ENCODE measurements at regions not wholly inside any gene's neighbourhood (a gene's known extent, or its start where the extent isn't known, plus 50 kb on each side); places are given as distances from the start of the nearest gene placed in this dataset.

DNA sequence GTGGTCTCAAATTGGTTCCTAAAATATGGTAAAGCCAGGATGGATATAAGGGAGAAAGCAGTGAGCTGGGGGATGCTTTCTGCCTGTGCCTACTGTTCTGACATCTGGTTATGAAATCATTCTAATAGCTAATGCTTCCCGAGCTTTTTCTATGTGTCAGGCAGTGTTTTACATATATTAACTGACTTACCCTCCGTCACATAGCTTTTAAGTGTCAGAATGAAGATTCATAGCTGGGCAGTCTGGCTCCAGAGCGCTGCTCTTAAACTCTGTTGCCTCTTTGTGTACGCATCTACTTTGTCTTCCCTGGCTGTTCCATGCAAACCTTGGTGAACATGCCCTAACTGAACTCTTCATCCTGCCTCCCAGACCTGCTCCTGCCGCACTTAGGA, 195.7 kb downstream of the LPIN1 start:
- DNase-seq: no peak
- no peak for TF ChIP-seq CTCF (conservative IDR thresholded peaks at IDR 0.05)
- no peaks in the 10 kb centered on the region for H3K36me3 ChIP-seq (ENCODE audit: control insufficient read depth, insufficient read depth, low read length)
- Mint-ChIP-seq H3K4me3 (no peak overlapping the region), H3K4me1 (peaks cover 9% of the 10 kb centered on the region), H3K27ac (no peak overlapping the region), H3K9me3 (no peaks in the 10 kb centered on the region), H3K36me3 (ENCODE audit: low read depth) (no peaks in the 10 kb centered on the region), H3K27me3 (ENCODE audit: insufficient read depth) (no peaks in the 10 kb centered on the region)
- H3K27me3 ChIP-seq (ENCODE audit: control insufficient read depth, insufficient read depth, low read length, poor library complexity, severe bottlenecking): no peaks in the 10 kb centered on the region
- H3K4me3 ChIP-seq (ENCODE audit: low read length): no peak overlapping the region
- H3K9ac ChIP-seq (ENCODE audit: extremely low read depth, low read length, poor library complexity, severe bottlenecking): no peak overlapping the region
- WGBS, 2 experiments (ENCODE audit: insufficient coverage in 1 of 2, insufficient read length in 1 of 2): 85 to 96% methylated on average over 5 of the region's 5 CpGs
- no peaks in the 10 kb centered on the region for H3K4me1 ChIP-seq (ENCODE audit: control insufficient read depth, insufficient read depth, low read length)
- no peaks in the 10 kb centered on the region for H3K9me3 ChIP-seq (ENCODE audit: control insufficient read depth, low read length)
- H3K27ac ChIP-seq (ENCODE audit: low read depth, low read length): no peak overlapping the region

DNA sequence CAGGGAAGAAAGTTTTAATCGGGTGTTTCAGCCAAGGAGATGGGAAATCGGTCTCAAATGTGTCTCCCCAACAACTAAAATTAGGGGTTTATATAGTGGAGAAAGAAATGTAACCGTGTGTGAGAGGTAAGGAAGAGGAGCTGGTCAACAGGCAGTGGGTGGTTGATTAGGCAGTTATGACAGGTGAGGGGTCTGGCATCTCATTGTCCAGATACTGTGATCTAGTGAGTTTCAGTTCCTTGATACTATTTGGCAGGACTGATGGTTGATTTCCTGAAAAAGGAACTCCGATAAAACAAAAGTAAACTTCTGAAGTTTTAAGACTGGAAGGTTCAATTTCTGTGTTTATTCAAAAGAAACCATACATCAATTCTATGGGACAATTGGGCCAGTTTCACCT, 197.9 kb downstream of the LPIN1 start:
- Mint-ChIP-seq H3K4me1 (peaks cover 9% of the 10 kb centered on the region), H3K4me3 (no peak overlapping the region), H3K36me3 (ENCODE audit: low read depth) (no peaks in the 10 kb centered on the region), H3K27me3 (ENCODE audit: insufficient read depth) (peaks cover 1% of the 10 kb centered on the region), H3K9me3 (no peaks in the 10 kb centered on the region), H3K27ac (no peak overlapping the region)
- Histone ChIP-seq H3K27me3 (ENCODE audit: control insufficient read depth, insufficient read depth, low read length, poor library complexity, severe bottlenecking) (no peaks in the 10 kb centered on the region), H3K4me3 (ENCODE audit: low read length) (no peak overlapping the region), H3K9me3 (ENCODE audit: control insufficient read depth, low read length) (no peaks in the 10 kb centered on the region), H3K27ac (ENCODE audit: low read depth, low read length) (no peak overlapping the region), H3K4me1 (ENCODE audit: control insufficient read depth, insufficient read depth, low read length) (no peaks in the 10 kb centered on the region), H3K36me3 (ENCODE audit: control insufficient read depth, insufficient read depth, low read length) (no peaks in the 10 kb centered on the region), H3K9ac (ENCODE audit: extremely low read depth, low read length, poor library complexity, severe bottlenecking) (no peak overlapping the region)
- WGBS, 2 experiments (ENCODE audit: insufficient coverage in 1 of 2, insufficient read length in 1 of 2): 88 to 94% methylated on average over 3 to 4 of the region's 4 CpGs
- DNase-seq: no peak
- no peak for TF ChIP-seq CTCF (conservative IDR thresholded peaks at IDR 0.05)

- Mint-ChIP-seq H3K27me3 (ENCODE audit: insufficient read depth) (peaks cover 1% of the 10 kb centered on the region), H3K9me3 (no peaks in the 10 kb centered on the region), H3K4me1 (no peaks in the 10 kb centered on the region), H3K4me3 (no peak overlapping the region), H3K27ac (no peak overlapping the region), H3K36me3 (ENCODE audit: low read depth) (no peaks in the 10 kb centered on the region)
- Histone ChIP-seq H3K36me3 (ENCODE audit: control insufficient read depth, insufficient read depth, low read length) (no peaks in the 10 kb centered on the region), H3K9me3 (ENCODE audit: control insufficient read depth, low read length) (no peaks in the 10 kb centered on the region), H3K9ac (ENCODE audit: extremely low read depth, low read length, poor library complexity, severe bottlenecking) (no peak overlapping the region), H3K27me3 (ENCODE audit: control insufficient read depth, insufficient read depth, low read length, poor library complexity, severe bottlenecking) (no peaks in the 10 kb centered on the region), H3K27ac (ENCODE audit: low read depth, low read length) (no peak overlapping the region), H3K4me3 (ENCODE audit: low read length) (no peak overlapping the region), H3K4me1 (ENCODE audit: control insufficient read depth, insufficient read depth, low read length) (no peaks in the 10 kb centered on the region)
- TF ChIP-seq CTCF (conservative IDR thresholded peaks at IDR 0.05): no peak
- 90 to 93% methylated on average over 4 to 5 of the region's 5 CpGs for WGBS, 2 experiments (ENCODE audit: insufficient coverage in 1 of 2, insufficient read length in 1 of 2)
- DNase-seq: no peak
These were observed 199.0 kb downstream of the LPIN1 start for GRCh38 chr2:11945139-11946126.

Measured in endodermal cell (in vitro differentiated cells).